HEK293T (cell line): ENCODE measurements at regions not wholly inside any gene's neighbourhood (a gene's known extent, or its start where the extent isn't known, plus 50 kb on each side); places are given as distances from the start of the nearest gene placed in this dataset.

Experiments
- ARNT ChIP-seq: fragments of 450-650 bp; IDR thresholded peaks from 2 replicates; pipeline ENCODE4 v1.6.1; 2017; ENCODE audit warnings: mild to moderate bottlenecking
- BHLHE40 ChIP-seq: fragments of 450-650 bp; IDR thresholded peaks from 2 replicates; pipeline ENCODE4 v1.6.1; 2016; ENCODE audit warnings: mild to moderate bottlenecking, moderate library complexity, borderline replicate concordance
- FOXK2 ChIP-seq: fragments of 450-650 bp; IDR thresholded peaks from 2 replicates; pipeline ENCODE4 v1.6.1; 2016; ENCODE audit warnings: mild to moderate bottlenecking
- L3MBTL2 ChIP-seq: fragments of 450-650 bp; conservative IDR thresholded peaks from 2 replicates; pipeline ENCODE4 v1.6.1; 2016; ENCODE audit warnings: mild to moderate bottlenecking
- NFRKB ChIP-seq: fragments of 450-650 bp; IDR thresholded peaks from 2 replicates; pipeline ENCODE4 v1.6.1; 2016; ENCODE audit warnings: mild to moderate bottlenecking, moderate library complexity
- ZNF384 ChIP-seq: fragments of 450-650 bp; IDR thresholded peaks from 2 replicates; pipeline ENCODE4 v1.6.1; 2016

- TF ChIP-seq NFRKB = no peak
- TF ChIP-seq BHLHE40 = no peak
- no peak for TF ChIP-seq ARNT
- TF ChIP-seq L3MBTL2 = no peak
- no peak for TF ChIP-seq ZNF384
- no peak for TF ChIP-seq FOXK2
Measured at GRCh38 chr5:159763562-159763961, 152.7 kb upstream of the ADRA1B start.
